ENCODE measurements at regions not wholly inside any gene's neighbourhood (a gene's known extent, or its start where the extent isn't known, plus 50 kb on each side); places are given as distances from the start of the nearest gene placed in this dataset.

DNA sequence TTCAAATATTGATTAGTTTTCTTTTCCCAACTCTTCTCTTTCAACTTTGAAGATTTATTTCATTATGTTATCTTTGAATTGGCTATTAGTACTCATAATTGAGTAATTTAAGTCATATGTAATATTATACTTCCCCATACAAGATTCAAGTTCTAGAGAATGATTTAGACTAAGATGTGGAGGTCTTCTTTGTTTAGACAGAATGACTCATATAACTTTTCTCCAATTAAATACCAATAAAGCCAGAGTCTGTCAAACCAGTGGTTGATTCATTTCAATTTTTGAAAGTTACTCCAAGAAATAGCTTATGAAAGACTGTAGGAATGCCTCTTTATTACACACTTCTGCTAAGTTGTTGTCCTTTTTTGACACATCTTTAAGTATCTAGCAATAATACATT, 115.8 kb upstream of the SLC35F3 start:
- no peak overlapping the region for H3K4me3 Mint-ChIP-seq

More for the DNA sequence above, 115.8 kb upstream of the SLC35F3 start:
- Histone ChIP-seq H3K9ac (ENCODE audit: extremely low read depth, insufficient read length, low read length) (no peak overlapping the region), H2AK5ac (ENCODE audit: insufficient read length, low read length) (no peak overlapping the region), H3K79me2 (ENCODE audit: insufficient read depth, low read length) (no peaks in the 10 kb centered on the region), H3K27me3 (ENCODE audit: insufficient read depth, low read length) (no peaks in the 10 kb centered on the region), H2BK12ac (ENCODE audit: insufficient read length, low read depth, low read length) (no peak overlapping the region), H4K20me1 (ENCODE audit: control insufficient read depth, insufficient read depth, insufficient read length) (no peaks in the 10 kb centered on the region), H3K18ac (ENCODE audit: insufficient read length, low read depth, low read length) (no peak overlapping the region), H3K9me3 (ENCODE audit: control insufficient read depth, low read depth, low read length) (no peaks in the 10 kb centered on the region), H2BK20ac (ENCODE audit: low read depth, low read length, poor library complexity, severe bottlenecking) (no peak overlapping the region), H4K5ac (ENCODE audit: insufficient read length, low read depth, low read length) (no peak overlapping the region), H2BK120ac (ENCODE audit: low read depth, low read length, poor library complexity, severe bottlenecking) (no peak overlapping the region), H3K23ac (ENCODE audit: insufficient read length, low read depth, low read length) (no peak overlapping the region), H4K8ac (replicated peaks; ENCODE audit: insufficient read length, low read depth, low read length) (no peak overlapping the region), H3T11ph (ENCODE audit: low read length) (no peak overlapping the region), H3K4ac (ENCODE audit: low read depth, low read length) (no peak overlapping the region), H2AFZ (ENCODE audit: low read length) (no peak overlapping the region), H3K23me2 (ENCODE audit: insufficient read length, low read depth, low read length, poor library complexity, severe bottlenecking) (no peaks in the 10 kb centered on the region), H4K91ac (ENCODE audit: insufficient read length, low read depth, low read length) (no peak overlapping the region), H3K27ac (ENCODE audit: insufficient read length, low read depth, low read length) (no peak overlapping the region), H3K14ac (ENCODE audit: insufficient read depth, low read length) (no peak overlapping the region), H3K56ac (ENCODE audit: insufficient read length, low read depth, low read length) (no peak overlapping the region), H3K4me1 (ENCODE audit: insufficient read depth, low read length) (no peaks in the 10 kb centered on the region), H3K79me1 (ENCODE audit: insufficient read depth, low read depth, low read length, poor library complexity, severe bottlenecking) (no peaks in the 10 kb centered on the region), H3K4me2 (ENCODE audit: insufficient read depth, insufficient read length, low read length) (no peak overlapping the region), H2BK5ac (ENCODE audit: insufficient read length, low read length) (no peak overlapping the region), H2BK15ac (ENCODE audit: low read depth, low read length) (no peak overlapping the region)
- no peaks in the 10 kb centered on the region for H3K36me3 Mint-ChIP-seq (ENCODE audit: insufficient read depth in 1 of 3, low read depth in 3 of 3)
- TF ChIP-seq, protein P1, sequence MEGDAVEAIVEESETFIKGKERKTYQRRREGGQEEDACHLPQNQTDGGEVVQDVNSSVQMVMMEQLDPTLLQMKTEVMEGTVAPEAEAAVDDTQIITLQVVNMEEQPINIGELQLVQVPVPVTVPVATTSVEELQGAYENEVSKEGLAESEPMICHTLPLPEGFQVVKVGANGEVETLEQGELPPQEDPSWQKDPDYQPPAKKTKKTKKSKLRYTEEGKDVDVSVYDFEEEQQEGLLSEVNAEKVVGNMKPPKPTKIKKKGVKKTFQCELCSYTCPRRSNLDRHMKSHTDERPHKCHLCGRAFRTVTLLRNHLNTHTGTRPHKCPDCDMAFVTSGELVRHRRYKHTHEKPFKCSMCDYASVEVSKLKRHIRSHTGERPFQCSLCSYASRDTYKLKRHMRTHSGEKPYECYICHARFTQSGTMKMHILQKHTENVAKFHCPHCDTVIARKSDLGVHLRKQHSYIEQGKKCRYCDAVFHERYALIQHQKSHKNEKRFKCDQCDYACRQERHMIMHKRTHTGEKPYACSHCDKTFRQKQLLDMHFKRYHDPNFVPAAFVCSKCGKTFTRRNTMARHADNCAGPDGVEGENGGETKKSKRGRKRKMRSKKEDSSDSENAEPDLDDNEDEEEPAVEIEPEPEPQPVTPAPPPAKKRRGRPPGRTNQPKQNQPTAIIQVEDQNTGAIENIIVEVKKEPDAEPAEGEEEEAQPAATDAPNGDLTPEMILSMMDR (conservative IDR thresholded peaks at IDR 0.05): no peak
- H3K4me1 Mint-ChIP-seq: no peaks in the 10 kb centered on the region
- H3K9me3 Mint-ChIP-seq: peaks cover 0 to 4% of the 10 kb centered on the region in 2 experiments; a peak in 2 of 5 replicates
- no peak overlapping the region for H3K27ac Mint-ChIP-seq
- DNase-seq: no peak
- no peaks in the 10 kb centered on the region for H3K27me3 Mint-ChIP-seq (ENCODE audit: low read depth)

All from H9 (cell line).